H9 (cell line): ENCODE measurements at regions not wholly inside any gene's neighbourhood (a gene's known extent, or its start where the extent isn't known, plus 50 kb on each side); places are given as distances from the start of the nearest gene placed in this dataset.

ENCODE experiments used
- DNase-seq: peaks from one replicate; pipeline ENCODE4 v3.0.0-alpha.2; 2017
- H2AFZ ChIP-seq: one replicate; pipeline ENCODE4 v1.6.1; 2013; ENCODE audit warnings: mild to moderate bottlenecking, low read length, control low read depth, moderate library complexity
- H2AK5ac ChIP-seq: 2 replicates; pipeline ENCODE4 v1.6.1; 2013; ENCODE audit warnings: low read length, control low read depth, mixed read lengths; ENCODE audit not compliant: insufficient read length
- H2BK120ac ChIP-seq: one replicate; pipeline ENCODE4 v1.6.1; 2013; ENCODE audit warnings: low read depth, mild to moderate bottlenecking, low read length, control low read depth, inconsistent platforms; ENCODE audit not compliant: poor library complexity, severe bottlenecking
- H2BK12ac ChIP-seq: 2 replicates; pipeline ENCODE4 v1.6.1; 2013; ENCODE audit warnings: low read length, control low read depth, mixed read lengths, low read depth; ENCODE audit not compliant: insufficient read length
- H2BK15ac ChIP-seq: 2 replicates; pipeline ENCODE4 v1.6.1; 2013; ENCODE audit warnings: low read depth, low read length, control low read depth
- H2BK20ac ChIP-seq: one replicate; pipeline ENCODE4 v1.6.1; 2013; ENCODE audit warnings: low read depth, mild to moderate bottlenecking, low read length, control low read depth, inconsistent platforms; ENCODE audit not compliant: poor library complexity, severe bottlenecking
- H2BK5ac ChIP-seq: 2 replicates; pipeline ENCODE4 v1.6.1; 2013; ENCODE audit warnings: low read length, control low read depth, mixed read lengths; ENCODE audit not compliant: insufficient read length
- H3K14ac ChIP-seq: 2 replicates; pipeline ENCODE4 v1.6.1; 2013; ENCODE audit warnings: low read length, control low read depth; ENCODE audit not compliant: insufficient read depth
- H3K18ac ChIP-seq: 2 replicates; pipeline ENCODE4 v1.6.1; 2013; ENCODE audit warnings: low read depth, mild to moderate bottlenecking, mixed read lengths, low read length, control low read depth; ENCODE audit not compliant: insufficient read length
- H3K23ac ChIP-seq: 2 replicates; pipeline ENCODE4 v1.6.1; 2013; ENCODE audit warnings: low read length, control low read depth, mixed read lengths, low read depth; ENCODE audit not compliant: insufficient read length
- H3K23me2 ChIP-seq: 2 replicates; pipeline ENCODE4 v1.6.1; 2013; ENCODE audit warnings: low read depth, mild to moderate bottlenecking, mixed read lengths, low read length, control low read depth; ENCODE audit not compliant: insufficient read length, poor library complexity, severe bottlenecking
- H3K27ac ChIP-seq: 2 replicates; pipeline ENCODE4 v1.5.1; 2013; ENCODE audit warnings: low read length, control low read depth, mixed read lengths, low read depth; ENCODE audit not compliant: insufficient read length
- H3K27me3 ChIP-seq: 2 replicates; pipeline ENCODE4 v1.6.1; 2013; ENCODE audit warnings: low read length, control low read depth, inconsistent platforms; ENCODE audit not compliant: insufficient read depth
- H3K4ac ChIP-seq: 2 replicates; pipeline ENCODE4 v1.6.1; 2013; ENCODE audit warnings: low read depth, mild to moderate bottlenecking, control low read depth, inconsistent platforms, low read length, moderate library complexity
- H3K4me1 ChIP-seq: 2 replicates; pipeline ENCODE4 v1.6.1; 2013; ENCODE audit warnings: low read length, control low read depth, inconsistent platforms; ENCODE audit not compliant: insufficient read depth
- H3K4me2 ChIP-seq: 2 replicates; pipeline ENCODE4 v1.6.1; 2013; ENCODE audit warnings: low read length, control low read depth, mixed read lengths; ENCODE audit not compliant: insufficient read length, insufficient read depth
- H3K56ac ChIP-seq: 2 replicates; pipeline ENCODE4 v1.6.1; 2013; ENCODE audit warnings: low read depth, mild to moderate bottlenecking, mixed read lengths, low read length, control low read depth; ENCODE audit not compliant: insufficient read length
- H3K79me1 ChIP-seq: 2 replicates; pipeline ENCODE4 v1.6.1; 2013; ENCODE audit warnings: low read depth, mild to moderate bottlenecking, moderate library complexity, low read length, control low read depth, inconsistent platforms; ENCODE audit not compliant: insufficient read depth, poor library complexity, severe bottlenecking
- H3K79me2 ChIP-seq: 2 replicates; pipeline ENCODE4 v1.6.1; 2013; ENCODE audit warnings: low read length, control low read depth, inconsistent platforms; ENCODE audit not compliant: insufficient read depth
- H3K9ac ChIP-seq: 2 replicates; pipeline ENCODE4 v1.6.1; 2013; ENCODE audit warnings: low read length, control low read depth, mixed read lengths; ENCODE audit not compliant: insufficient read length; ENCODE audit errors: extremely low read depth
- H3K9me3 ChIP-seq: one replicate; pipeline ENCODE4 v1.6.1; 2013; ENCODE audit warnings: low read depth, low read length, inconsistent platforms; ENCODE audit not compliant: control insufficient read depth
- H3T11ph ChIP-seq: one replicate; pipeline ENCODE4 v1.6.1; 2013; ENCODE audit warnings: mild to moderate bottlenecking, low read length, control low read depth, inconsistent platforms
- H4K20me1 ChIP-seq: one replicate; pipeline ENCODE4 v1.6.1; 2013; ENCODE audit not compliant: control insufficient read depth, insufficient read length, insufficient read depth
- H4K5ac ChIP-seq: 2 replicates; pipeline ENCODE4 v1.6.1; 2013; ENCODE audit warnings: low read depth, mild to moderate bottlenecking, mixed read lengths, low read length, control low read depth; ENCODE audit not compliant: insufficient read length
- H4K8ac ChIP-seq: replicated peaks from 2 replicates; pipeline ENCODE4 v1.6.1; 2013; ENCODE audit warnings: low read length, control low read depth, mixed read lengths, low read depth; ENCODE audit not compliant: insufficient read length
- H4K91ac ChIP-seq: 2 replicates; pipeline ENCODE4 v1.6.1; 2013; ENCODE audit warnings: low read depth, mild to moderate bottlenecking, moderate library complexity, mixed read lengths, low read length, control low read depth; ENCODE audit not compliant: insufficient read length
- H3K27ac Mint-ChIP-seq, 3 experiments: 2 replicates in 2 of 3; 3 replicates in 1 of 3; pipeline ENCODE4 v1.8.0; 2020 to 2021; ENCODE audit warnings: mixed read lengths in 3 of 3, mild to moderate bottlenecking in 1 of 3, moderate library complexity in 1 of 3
- H3K27me3 Mint-ChIP-seq: 2 replicates; pipeline ENCODE4 v1.8.0; 2021; ENCODE audit warnings: low read depth, mild to moderate bottlenecking, moderate library complexity, mixed read lengths
- H3K36me3 Mint-ChIP-seq, 3 experiments: 2 replicates in 2 of 3; 3 replicates in 1 of 3; pipeline ENCODE4 v1.8.0; 2020 to 2021; ENCODE audit warnings: low read depth in 3 of 3, mixed read lengths in 3 of 3; ENCODE audit not compliant: insufficient read depth in 1 of 3
- H3K4me1 Mint-ChIP-seq, 2 experiments: 2 replicates each; pipeline ENCODE4 v1.8.0; 2020; ENCODE audit warnings: mixed read lengths in 2 of 2
- H3K4me3 Mint-ChIP-seq, 2 experiments: 2 replicates in 1 of 2; 3 replicates in 1 of 2; pipeline ENCODE4 v1.8.0; 2020 to 2021; ENCODE audit warnings: mild to moderate bottlenecking in 2 of 2, mixed read lengths in 2 of 2, moderate library complexity in 1 of 2
- H3K9me3 Mint-ChIP-seq, 2 experiments: 2 replicates in 1 of 2; 3 replicates in 1 of 2; pipeline ENCODE4 v1.8.0; 2020; ENCODE audit warnings: mild to moderate bottlenecking in 2 of 2, mixed read lengths in 2 of 2, moderate library complexity in 1 of 2
- CTCF ChIP-seq: fragments of 200-600 bp; sonication (generic); conservative IDR thresholded peaks from 3 replicates; pipeline ENCODE4 v1.8.0; 2021; ENCODE audit warnings: antibody characterized with exemption, mild to moderate bottlenecking
- WGBS: extraction: QIAGEN DNeasy Blood & Tissue Kit; methylation state at CpG from one replicate; pipeline ENCODE4 v1.1.7; 2013; ENCODE audit warnings: missing lambda C conversion rate, low lambda C conversion rate, mixed read lengths; ENCODE audit not compliant: insufficient read length; ENCODE audit errors: extremely low coverage; 5-methylcytosine and 5-hydroxymethylcytosine counted together

- Histone ChIP-seq H3K79me1 (no peaks in the 10 kb centered on the region), H3K9ac (no peak overlapping the region)
These were observed 349.3 kb downstream of the CXCL12 start for GRCh38 chr10:44035474-44036197.

More at GRCh38 chr10:44035474-44036197, 349.3 kb downstream of the CXCL12 start:
- Histone ChIP-seq H2AFZ (no peak overlapping the region), H3K56ac (no peak overlapping the region), H4K91ac (no peak overlapping the region), H2BK15ac (no peak overlapping the region), H2AK5ac (no peak overlapping the region), H3K14ac (no peak overlapping the region), H2BK12ac (no peak overlapping the region), H3T11ph (no peak overlapping the region), H3K4me2 (no peak overlapping the region), H4K8ac (no peak overlapping the region), H3K23ac (no peak overlapping the region), H3K4me1 (no peaks in the 10 kb centered on the region), H3K27me3 (no peaks in the 10 kb centered on the region), H3K9me3 (no peaks in the 10 kb centered on the region), H2BK5ac (no peak overlapping the region), H3K4ac (no peak overlapping the region), H3K23me2 (no peaks in the 10 kb centered on the region), H2BK120ac (no peak overlapping the region), H3K18ac (no peak overlapping the region), H4K5ac (no peak overlapping the region), H2BK20ac (no peak overlapping the region), H3K27ac (no peak overlapping the region), H4K20me1 (no peaks in the 10 kb centered on the region), H3K79me2 (no peaks in the 10 kb centered on the region)
- peaks cover under 1 to 4% of the 10 kb centered on the region in 2 experiments; a peak in 2 of 5 replicates for H3K9me3 Mint-ChIP-seq
- peaks cover 2% of the 10 kb centered on the region; the same call in 1 of the 2 replicates for H3K27me3 Mint-ChIP-seq
- no peak overlapping the region for H3K4me3 Mint-ChIP-seq
- H3K36me3 Mint-ChIP-seq, result 0 out of 7 replicates have a peak, but pooled peaks cover 0 to 1% (median 0%) of the 10 kb centered on the region in 3 experiments
- H3K4me1 Mint-ChIP-seq, result peaks cover 11% of the 10 kb centered on the region in 2 experiments
- DNase-seq, result no peak
- no CpG with 5 or more reads among the region's 8 CpGs for WGBS
- TF ChIP-seq CTCF, result no peak
- H3K27ac Mint-ChIP-seq, result no peak overlapping the region
